HG02973 (cell line): ENCODE measurements at regions not wholly inside any gene's neighbourhood (a gene's known extent, or its start where the extent isn't known, plus 50 kb on each side); places are given as distances from the start of the nearest gene placed in this dataset.

Source experiments
- ATAC-seq: cut with Tn5 transposase; IDR thresholded peaks from one replicate; pipeline ENCODE4 v1.9.1; 2021; ENCODE audit warnings: moderate library complexity; ENCODE audit not compliant: unreplicated experiment

DNA sequence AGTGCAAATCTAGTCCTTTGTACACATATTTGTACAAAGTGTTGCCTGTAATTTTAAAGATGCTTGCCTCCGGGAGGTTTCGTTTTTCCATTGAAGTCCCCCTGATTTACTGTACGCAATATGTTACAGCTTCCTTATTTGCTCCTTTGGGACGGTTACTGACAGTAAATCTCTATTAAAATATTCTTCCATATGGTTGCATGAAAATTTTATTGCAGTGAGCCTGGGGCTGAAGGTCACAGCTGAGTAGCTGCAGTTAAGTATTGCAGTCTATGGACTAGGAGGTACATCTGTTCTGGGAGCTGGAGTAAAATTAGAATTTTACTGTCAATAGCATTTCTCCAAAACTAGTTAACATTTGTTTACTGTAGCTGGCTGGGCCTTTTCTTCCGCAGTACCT lies 119.2 kb downstream of the ETAA1 start:
- no peak for ATAC-seq

- no peak for ATAC-seq
Observed at GRCh38 chr2:67516899-67517530, 119.9 kb downstream of the ETAA1 start.

- no peak for ATAC-seq
Observed at GRCh38 chr2:67522148-67522547, 125.0 kb downstream of the ETAA1 start.

- ATAC-seq, result no peak
Observed at GRCh38 chr2:67524213-67524612, 127.1 kb downstream of the ETAA1 start.

DNA sequence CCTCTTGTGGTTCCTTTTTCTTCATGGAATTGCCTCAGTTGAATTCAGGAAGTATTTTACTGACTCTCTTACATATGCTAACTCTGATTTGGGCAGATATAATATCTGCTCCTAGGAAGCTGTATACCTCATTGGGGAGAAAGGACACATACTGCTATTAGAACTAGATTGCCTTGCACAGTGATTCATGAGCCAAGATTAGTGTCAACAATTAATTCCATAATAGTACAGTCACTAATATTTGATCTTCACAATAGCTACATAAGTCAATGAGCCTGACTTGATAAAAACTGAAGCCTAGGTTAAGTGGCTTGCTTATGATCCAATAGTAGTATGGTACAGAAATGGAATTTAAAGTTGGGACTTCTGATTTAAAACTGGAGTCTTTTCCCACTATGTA lies 127.6 kb downstream of the ETAA1 start:
- ATAC-seq, result no peak

- no peak for ATAC-seq
Observed at GRCh38 chr2:67526283-67526682, 129.2 kb downstream of the ETAA1 start.

GRCh38 chr2:67528320-67528719 lies 131.2 kb downstream of the ETAA1 start:
- ATAC-seq, result no peak

- no peak for ATAC-seq
Observed at GRCh38 chr2:67532387-67532786, 135.3 kb downstream of the ETAA1 start.

DNA sequence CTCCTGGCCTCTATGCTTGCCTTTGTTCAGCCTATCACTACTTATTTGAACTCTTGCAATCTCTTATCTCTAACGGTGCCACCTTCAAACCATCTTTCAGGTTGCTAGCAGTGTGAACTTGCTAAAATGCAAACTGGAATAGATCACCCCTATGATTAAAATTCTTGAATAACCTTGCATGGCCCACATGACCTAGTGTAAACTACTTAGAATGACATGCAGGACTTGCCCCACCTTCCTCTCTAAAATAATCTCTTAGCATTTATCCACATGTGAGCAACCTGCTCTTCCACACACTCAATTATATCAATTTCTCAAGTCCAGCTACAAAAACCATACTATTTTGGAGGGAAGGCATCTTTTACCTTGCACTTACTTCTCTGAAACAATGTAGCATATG lies 137.6 kb downstream of the ETAA1 start:
- ATAC-seq, result no peak

DNA sequence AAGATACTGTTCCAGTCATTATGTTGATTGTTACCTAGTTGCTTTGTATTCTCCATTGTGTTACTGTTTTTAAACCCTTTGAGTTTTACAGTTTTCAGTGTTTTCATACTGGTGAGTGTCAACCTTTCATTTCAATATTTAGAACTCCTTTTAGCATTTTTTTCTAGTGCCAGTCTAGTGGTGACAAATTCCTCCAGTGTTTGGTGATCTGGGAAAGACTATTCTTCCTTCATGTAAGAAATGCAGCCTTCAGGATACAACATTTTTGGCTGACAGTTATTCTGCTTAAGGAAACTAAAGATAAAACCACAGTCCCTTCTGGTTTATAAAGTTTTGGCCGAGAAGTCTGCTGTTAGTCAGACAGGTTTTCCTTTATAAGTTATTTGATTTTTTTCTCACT lies 143.8 kb downstream of the ETAA1 start:
- ATAC-seq, result no peak

- ATAC-seq, result no peak
Observed at GRCh38 chr2:67544286-67544685, 147.2 kb downstream of the ETAA1 start.

- ATAC-seq, result no peak
Observed at GRCh38 chr2:67548317-67549201, 151.4 kb downstream of the ETAA1 start.

- ATAC-seq, result no peak
Observed at GRCh38 chr2:67559156-67559555, 162.0 kb downstream of the ETAA1 start.

DNA sequence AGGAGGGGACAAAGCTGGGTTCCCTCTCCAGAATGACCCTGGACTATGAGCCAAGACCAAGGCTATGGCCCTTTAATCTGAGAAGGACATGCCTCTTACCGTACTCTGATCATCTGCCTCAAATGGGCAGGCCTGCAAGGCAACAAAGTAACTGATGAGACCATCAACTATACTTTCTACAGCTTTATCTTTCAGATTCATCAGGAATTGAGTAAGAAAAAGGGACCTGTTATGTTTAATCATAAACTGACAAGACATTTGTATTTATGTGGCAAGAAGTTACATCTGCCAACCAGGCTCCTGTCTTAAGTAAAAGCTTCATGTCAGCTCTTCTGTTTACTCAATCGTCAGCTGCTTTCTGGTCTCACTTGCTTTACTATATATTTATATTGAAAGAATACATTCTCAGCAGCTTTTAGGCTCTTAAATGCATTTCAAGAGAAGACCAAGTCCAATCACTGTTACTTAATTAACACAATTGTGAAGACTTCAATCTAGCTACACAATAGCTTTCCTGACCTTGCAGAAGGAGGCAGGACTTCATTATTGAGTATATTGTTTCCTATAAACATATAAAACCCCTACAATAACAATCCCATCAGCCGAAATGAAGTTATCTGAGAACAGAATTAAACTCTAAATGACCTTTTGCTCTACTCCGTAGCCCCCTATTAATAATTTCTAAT lies 163.8 kb downstream of the ETAA1 start:
- ATAC-seq, result no peak

DNA sequence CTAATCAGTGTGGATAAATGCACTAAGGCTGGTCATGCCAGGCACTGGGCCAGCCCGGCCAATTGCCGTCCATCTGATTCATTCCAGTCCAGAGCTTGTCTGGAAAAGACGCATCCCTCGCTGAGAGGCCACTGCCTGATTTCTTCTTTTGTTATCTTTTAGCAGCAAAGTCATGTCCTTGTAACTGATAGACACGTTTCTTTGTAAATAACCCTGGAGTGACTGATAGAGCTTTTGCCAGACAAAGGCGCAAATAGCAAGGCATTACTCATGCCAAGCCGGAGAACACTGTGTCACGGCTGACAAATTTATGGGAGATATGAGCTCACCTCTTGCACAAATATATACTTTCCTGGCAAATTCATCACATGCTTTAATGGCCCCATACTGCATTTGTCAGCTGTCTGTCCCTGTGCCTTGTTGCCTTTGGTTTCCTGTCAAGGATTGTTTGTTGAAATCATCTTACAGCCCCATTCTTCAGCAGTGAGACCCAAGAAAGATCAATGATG lies 164.4 kb downstream of the ETAA1 start:
- ATAC-seq, result no peak

- no peak for ATAC-seq
Observed at GRCh38 chr2:67564076-67564475, 166.9 kb downstream of the ETAA1 start.

- no peak for ATAC-seq
Observed at GRCh38 chr2:67564626-67565025, 167.5 kb downstream of the ETAA1 start.

DNA sequence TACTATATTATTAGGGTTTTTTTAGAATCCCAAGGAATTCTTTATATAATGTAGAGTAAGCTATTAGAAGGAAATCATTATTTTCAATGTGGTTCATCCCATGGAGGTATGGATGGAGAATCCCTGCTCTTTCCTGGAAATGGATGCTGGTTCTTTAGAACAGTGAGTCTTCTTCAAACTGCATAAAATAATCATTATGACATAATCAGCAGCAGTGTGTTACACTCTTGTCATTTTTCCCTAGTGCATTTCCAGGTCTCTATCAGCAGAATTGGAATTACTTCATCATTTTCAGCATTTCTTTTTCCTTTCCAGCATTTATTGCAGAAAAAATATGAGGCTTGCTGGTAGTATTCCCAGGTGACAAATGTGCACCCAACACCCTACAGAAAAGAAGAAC lies 168.1 kb downstream of the ETAA1 start:
- no peak for ATAC-seq

DNA sequence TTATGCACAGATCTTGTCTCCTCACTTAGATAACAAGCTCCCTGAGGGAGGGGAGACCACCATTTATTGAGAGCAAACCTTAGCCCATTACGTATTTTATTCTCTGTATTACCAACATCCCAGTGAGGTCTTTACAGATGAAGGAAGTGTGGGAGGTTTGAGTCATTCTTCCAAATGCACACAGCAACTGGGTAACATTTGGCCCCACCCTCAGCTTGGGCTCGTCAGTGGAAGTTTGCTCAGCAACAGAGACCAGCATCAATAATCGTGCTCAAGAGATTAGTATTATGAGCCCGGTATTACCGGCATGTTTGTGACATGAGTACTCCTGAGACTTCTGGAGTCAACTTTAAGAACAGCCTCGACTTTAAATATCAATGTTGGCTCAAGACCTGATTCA lies 168.6 kb downstream of the ETAA1 start:
- no peak for ATAC-seq

- no peak for ATAC-seq
Observed at GRCh38 chr2:67566285-67566684, 169.2 kb downstream of the ETAA1 start.

DNA sequence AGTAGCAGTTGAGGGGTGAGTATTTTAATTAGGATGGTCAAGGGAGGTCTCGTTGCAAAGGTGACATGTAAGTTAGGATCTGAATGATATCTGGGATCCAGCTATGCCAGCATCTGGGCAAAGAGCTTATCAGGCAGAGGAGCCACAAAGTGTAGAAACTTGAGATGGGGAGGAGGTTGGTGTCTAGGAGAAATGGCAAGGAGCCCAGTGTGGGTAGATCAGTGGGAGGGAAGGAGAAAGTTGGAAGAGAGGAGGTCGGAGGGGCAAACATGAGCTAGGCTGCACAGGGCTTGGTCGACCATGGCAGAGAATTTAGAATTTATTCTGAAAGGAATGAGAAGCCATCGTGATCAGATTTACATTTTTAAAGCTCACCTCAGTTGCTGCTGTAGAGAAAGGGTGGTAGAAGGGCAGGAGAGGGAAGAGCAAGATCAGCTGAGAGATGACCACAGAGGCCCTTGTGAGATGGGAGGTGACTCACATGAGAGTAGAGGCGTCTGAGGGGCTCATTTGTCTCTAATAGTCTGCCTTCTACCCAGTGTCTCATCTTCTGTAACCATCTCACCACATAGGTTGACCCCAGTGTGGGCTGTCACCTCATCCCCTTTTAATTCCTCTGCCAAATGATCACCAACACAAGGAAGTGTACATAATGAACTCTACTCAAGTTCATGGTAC lies 170.0 kb downstream of the ETAA1 start:
- ATAC-seq, result no peak
